Kidney glomerular epithelial cell (primary cell): ENCODE measurements at regions not wholly inside any gene's neighbourhood (a gene's known extent, or its start where the extent isn't known, plus 50 kb on each side); places are given as distances from the start of the nearest gene placed in this dataset.
"Not testable (repeated sequence)": the region's sequence is repeated elsewhere in the genome, so short reads cannot be mapped to it uniquely, and the experiment has no call there.

ENCODE experiments used
- DNase-seq: peaks from one replicate; lab custom pipeline; 2025; lab: John Stamatoyannopoulos, UW

- DNase-seq, result no peak
Observed at GRCh38 chr2:107462181-107462580, 364.5 kb upstream of the RGPD4 start.

DNA sequence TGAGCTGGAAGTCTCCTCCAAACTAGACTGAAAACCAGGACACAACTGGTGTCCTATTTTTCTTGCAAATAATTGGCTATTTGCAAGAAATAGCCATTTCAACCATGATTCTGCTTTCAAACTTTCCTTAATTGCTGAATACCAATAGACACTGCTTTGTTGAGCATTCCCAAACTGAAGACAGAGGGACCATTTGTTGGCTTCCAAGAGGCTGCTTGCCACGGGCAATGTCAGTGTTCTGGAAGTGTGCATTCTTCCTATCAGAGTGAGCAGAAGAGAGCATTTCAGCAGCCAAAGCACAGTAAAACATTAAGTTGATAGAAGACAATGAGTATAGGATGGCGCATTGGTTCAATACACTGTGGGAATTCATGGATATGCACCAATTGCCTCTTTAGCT is 360.5 kb upstream of the RGPD4 start:
- DNase-seq, result no peak

DNA sequence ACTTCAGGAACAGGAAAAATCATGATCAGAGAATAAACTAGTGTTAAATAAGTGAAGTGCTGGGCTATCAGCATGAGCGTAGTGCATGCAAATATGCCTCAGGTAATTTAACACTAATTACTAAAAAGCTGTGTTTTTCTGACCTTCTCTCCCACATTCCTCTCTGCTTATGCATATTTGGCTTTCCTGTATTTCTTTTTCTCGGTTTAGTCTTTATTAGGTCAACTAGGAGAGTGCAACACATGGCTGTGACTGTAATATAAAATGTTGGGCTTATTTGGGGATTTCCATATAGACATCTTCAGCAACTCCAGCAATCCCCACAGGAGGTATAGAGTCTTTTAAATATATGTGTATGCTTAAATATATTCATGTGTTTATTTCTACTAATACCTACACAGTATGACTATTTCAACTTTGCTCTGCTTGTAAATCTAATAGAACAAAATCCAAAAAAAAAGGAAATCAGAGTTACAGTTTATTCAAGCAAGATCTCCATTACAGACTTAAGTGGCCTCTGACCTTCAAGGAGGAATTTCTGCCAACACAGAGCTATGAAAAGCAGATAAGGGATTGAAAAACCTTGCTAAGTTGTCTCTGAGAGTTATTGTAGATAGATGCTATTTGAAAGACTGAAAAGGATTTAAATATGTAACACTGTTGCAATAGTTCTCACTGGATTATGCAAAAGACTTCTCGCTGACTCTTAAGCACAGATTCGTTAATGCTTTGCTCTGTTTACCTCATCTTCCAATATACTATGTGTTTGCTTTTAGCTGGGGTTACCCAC is 359.5 kb upstream of the RGPD4 start:
- DNase-seq, result no peak

- DNase-seq, result no peak
Observed at GRCh38 chr2:107469437-107469995, 357.2 kb upstream of the RGPD4 start.

GRCh38 chr2:107473150-107473549 is 353.5 kb upstream of the RGPD4 start:
- peak; percentile 52 for DNase-seq

GRCh38 chr2:107475859-107476258 is 350.8 kb upstream of the RGPD4 start:
- no peak for DNase-seq

- DNase-seq, result no peak
Observed at GRCh38 chr2:107502539-107502938, 324.2 kb upstream of the RGPD4 start.

DNA sequence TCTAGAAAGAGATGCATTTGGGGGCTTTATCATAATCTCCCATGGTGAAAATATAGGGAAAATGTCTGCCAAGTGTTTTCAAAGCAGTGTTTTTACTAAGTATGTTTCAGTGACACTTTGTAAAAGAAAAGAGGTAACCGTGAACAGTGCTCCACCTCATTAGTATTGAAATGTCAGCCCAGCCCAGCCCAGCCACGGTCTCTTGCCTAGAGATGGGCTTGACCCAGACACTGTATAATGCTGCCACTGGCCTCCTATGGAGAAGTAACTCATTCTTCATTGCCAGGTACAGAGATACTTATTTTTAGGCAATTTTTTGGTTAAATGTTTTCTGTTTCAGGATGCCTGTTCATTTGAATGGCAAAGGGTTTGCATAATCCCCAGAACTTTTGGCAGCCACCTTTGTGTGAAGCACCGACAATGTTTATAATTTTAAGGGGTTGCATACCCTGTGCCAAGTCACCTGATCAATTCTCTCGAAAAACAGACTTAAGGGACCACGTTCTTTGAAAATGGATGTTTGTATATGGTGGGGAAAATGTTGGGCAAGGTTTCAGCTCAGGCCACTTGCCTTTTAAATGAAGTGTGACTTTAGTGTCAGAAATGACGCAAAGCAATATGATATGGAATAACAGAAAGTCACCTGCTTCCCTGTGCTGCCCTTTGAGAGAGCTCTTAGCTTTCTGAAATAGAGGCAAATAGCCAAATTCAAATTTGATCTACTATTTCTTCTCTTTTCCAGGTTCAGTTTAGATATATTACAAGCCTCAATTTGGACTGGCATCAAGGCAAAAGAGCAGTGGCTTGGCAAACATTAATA is 314.5 kb upstream of the RGPD4 start:
- no peak for DNase-seq

GRCh38 chr2:107525406-107525805 is 301.3 kb upstream of the RGPD4 start:
- peak; percentile 23 for DNase-seq

DNA sequence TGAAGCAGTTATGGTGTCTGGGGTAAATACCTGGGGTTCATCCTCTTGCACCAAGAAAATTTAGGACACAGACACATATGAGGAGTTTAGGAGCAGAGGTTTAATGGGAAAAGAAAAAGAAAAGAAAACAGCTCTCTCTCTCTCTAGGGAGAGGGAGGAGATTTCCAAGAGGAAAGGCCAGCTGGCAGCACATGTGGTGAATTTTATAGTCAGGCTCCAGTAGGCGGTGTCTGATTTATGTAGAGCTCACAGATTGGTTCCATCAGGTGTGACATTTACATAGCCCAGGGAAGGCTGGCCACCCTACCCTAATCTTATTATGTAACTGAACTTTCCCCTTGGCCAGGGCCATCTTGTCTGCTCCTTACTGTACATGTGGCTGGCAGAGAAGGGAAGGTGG is 297.5 kb upstream of the RGPD4 start:
- DNase-seq, result no peak

- DNase-seq, result no peak
Observed at GRCh38 chr2:107530046-107530445, 296.6 kb upstream of the RGPD4 start.

GRCh38 chr2:107534926-107535325 is 291.8 kb upstream of the RGPD4 start:
- no peak for DNase-seq

DNA sequence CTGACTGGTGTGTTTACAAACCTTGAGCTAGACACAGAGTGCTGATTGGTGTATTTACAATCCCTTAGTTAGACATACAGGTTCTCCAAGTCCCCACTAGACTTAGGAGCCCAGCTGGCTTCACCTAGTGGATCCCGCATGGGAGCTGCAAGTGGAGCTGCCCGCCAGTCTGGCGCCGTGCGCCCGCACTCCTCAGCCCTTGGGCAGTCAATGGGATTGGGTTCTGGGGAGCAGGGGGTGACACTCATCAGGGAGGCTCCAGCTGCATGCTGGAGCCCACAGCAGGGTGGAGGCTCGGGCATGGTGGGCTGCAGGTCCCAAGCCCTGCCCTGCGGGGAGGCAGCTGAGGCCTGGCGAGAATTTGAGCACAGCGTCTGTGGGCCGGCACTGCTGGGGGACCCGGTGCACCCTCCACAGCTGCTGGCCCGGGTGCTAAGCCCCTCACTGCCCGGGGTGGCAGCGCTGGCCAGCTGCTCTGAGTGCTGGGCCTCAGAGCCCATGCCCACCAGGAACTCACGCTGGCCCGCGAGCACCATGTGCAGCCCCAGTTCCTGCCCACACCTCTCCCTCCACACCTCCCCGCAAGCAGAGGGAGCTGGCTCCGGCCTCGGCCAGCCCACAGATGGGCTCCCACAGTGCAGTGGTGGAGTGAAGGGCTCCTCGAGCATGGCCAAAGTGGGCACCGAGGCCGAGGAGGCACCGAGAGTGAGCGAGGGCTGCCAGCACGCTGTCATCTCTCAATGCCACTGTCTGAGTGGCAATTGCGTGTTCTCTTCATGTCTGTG is 290.6 kb upstream of the RGPD4 start:
- not testable (repeated sequence) for DNase-seq

DNA sequence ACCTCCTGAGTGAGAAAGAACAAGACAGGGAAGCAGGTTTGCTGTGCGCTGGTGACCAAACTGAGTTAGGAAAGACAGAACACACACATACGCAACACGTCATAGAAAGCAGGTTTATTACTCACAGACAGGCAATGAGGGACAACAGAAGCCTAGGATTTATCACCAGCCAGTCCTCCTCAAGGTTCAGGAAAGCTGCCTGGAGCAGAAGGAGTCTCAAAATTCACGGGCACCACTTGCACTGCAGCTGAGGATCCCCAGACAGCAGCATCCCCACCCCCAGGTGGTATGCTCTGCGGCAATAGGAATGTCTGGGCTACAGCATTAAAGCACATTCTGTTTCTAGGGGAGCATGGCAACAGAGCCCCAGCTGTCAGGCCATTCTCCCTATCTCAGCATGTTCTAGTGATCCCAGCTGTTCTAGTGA is 284.4 kb upstream of the RGPD4 start:
- DNase-seq, result no peak

- DNase-seq, result no peak
Observed at GRCh38 chr2:107543793-107544192, 282.9 kb upstream of the RGPD4 start.

DNA sequence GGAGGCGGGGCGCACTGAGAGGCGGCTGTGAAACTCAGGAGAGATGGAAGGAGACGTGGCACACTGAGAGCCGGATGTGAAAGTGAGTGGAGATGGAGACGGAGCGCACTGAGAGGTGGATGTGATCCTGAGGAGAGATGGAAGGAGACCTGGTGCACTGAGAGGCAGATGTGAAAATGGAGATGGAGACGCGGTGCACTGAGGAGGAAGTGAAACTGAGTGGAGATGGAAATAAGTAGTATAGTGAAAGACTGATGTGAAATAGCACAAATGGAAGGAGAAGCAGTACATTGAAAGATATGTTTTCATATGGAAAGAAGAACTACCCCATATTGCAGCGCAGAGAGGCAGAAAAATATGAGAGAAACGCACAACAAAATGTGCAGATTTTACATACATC is 281.6 kb upstream of the RGPD4 start:
- DNase-seq, result no peak

DNA sequence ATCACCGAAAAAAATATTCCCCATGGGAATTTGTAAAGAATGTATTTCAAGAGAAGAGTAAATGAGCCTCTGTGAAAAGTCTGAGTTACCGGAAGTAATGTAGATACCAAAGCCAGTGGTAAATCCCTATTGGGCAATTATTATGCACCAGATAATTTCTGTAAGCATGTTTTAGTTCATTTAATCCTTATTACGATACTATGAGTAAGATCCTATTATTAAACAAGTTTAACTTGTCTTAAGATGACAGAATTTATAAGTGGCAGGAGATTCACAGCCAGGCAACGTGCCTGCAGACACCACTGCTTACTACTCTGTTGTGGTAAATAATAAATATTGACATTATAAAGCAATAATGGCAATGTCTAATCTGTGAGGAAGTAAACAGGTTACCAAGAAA is 280.8 kb upstream of the RGPD4 start:
- no peak for DNase-seq

- DNase-seq, result no peak
Observed at GRCh38 chr2:107548216-107548615, 278.5 kb upstream of the RGPD4 start.

DNA sequence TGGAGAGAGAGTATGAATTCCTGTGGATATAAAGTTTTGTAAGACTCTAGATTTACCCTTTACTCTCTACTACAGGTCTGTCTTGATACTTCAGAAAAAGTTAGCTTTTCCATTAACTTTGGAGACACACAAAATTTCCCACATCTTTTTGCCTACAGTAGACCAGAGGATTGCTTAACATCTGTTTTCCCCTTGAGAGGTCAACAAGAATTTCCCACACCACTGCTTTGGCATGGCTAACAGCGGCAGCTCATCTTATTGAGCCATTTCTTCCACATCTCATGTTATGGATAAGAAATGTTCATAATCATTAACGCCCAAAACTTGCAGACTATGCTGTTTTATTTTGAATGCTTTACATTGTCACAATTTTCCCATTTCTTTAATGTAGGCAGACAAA is 273.6 kb upstream of the RGPD4 start:
- DNase-seq, result no peak

DNA sequence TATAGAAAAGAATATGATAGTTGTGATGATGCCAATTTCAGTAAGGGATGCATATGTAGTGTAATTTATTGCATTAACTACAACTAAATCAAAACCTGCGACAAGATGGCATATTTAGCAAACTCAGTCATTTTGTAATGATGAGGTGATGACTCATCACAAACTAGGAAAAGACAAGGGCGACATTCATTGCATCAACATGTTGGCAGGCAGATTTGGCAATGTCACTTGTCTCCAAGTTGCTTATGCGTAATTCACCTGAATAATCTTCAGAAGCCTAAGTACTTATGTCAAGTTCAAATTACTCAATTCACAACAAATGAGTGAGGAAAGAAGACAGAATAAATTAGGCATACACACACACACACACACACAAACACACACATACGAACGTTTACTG is 273.2 kb upstream of the RGPD4 start:
- DNase-seq, result no peak

GRCh38 chr2:107556038-107556627 is 270.6 kb upstream of the RGPD4 start:
- no peak for DNase-seq

DNA sequence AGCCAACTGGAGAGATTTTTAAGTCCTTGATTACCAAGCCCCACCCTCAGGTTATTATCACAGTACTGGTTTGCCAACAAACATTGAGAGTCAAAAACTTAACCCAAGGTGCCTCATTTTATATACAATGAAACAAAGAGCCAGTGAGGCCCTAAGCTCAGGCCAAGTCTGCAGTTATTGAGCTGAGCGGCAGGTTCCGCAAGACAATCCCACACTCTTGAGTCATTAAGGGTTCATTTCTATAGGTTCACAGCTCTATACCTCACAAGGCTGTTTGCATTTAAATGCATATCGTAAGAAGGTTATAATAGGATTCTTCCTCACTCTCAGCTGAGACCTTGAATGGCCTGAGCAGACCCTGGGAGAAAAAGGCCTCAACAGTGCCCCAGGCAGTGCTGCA is 268.4 kb upstream of the RGPD4 start:
- no peak for DNase-seq
